ENCODE measurements at regions not wholly inside any gene's neighbourhood (a gene's known extent, or its start where the extent isn't known, plus 50 kb on each side); places are given as distances from the start of the nearest gene placed in this dataset.

GRCh38 chr11:15374418-15374817, 259.7 kb downstream of the INSC start:
- no peak for TF ChIP-seq CTCF (IDR thresholded peaks at IDR 0.05)
- TF ChIP-seq EP300 (IDR thresholded peaks at IDR 0.05; ENCODE audit: low read depth), result no peak
- TF ChIP-seq POLR2A (IDR thresholded peaks at IDR 0.05), result no peak
- no peak for TF ChIP-seq POLR2AphosphoS5 (IDR thresholded peaks at IDR 0.05)
